ENCODE measurements at regions not wholly inside any gene's neighbourhood (a gene's known extent, or its start where the extent isn't known, plus 50 kb on each side); places are given as distances from the start of the nearest gene placed in this dataset.

DNA sequence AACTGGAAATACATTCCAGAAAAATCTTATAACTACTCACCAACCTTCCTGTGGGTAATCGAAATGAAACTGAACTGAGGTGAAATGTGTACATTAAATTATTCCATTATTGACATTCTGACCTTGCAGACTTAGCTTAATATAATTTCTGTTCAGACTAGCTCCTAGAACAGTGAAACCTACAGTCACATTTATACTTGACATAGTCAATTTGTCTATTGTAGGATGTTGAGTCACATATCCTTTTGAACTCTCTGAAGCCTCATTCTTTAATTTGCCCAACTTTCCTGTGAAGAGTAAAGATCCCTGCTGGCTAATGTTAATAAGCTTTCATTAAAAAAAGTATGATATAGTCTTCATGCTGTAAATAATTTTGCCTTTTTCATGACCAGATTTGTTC is 92.0 kb upstream of the SCEL start:
- Mint-ChIP-seq H3K4me1 (ENCODE audit: low read depth) (no peaks in the 10 kb centered on the region), H3K27me3 (ENCODE audit: low read depth) (peaks cover 30% of the 10 kb centered on the region), H3K4me3 (ENCODE audit: unreplicated experiment) (no peak overlapping the region), H3K36me3 (ENCODE audit: low read depth) (no peaks in the 10 kb centered on the region), H3K9me3 (ENCODE audit: low read depth) (peaks cover 11% of the 10 kb centered on the region), H3K27ac (ENCODE audit: unreplicated experiment) (no peak overlapping the region)
- DNase-seq (ENCODE audit: low spot score), result no peak
- TF ChIP-seq, protein P1, sequence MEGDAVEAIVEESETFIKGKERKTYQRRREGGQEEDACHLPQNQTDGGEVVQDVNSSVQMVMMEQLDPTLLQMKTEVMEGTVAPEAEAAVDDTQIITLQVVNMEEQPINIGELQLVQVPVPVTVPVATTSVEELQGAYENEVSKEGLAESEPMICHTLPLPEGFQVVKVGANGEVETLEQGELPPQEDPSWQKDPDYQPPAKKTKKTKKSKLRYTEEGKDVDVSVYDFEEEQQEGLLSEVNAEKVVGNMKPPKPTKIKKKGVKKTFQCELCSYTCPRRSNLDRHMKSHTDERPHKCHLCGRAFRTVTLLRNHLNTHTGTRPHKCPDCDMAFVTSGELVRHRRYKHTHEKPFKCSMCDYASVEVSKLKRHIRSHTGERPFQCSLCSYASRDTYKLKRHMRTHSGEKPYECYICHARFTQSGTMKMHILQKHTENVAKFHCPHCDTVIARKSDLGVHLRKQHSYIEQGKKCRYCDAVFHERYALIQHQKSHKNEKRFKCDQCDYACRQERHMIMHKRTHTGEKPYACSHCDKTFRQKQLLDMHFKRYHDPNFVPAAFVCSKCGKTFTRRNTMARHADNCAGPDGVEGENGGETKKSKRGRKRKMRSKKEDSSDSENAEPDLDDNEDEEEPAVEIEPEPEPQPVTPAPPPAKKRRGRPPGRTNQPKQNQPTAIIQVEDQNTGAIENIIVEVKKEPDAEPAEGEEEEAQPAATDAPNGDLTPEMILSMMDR (IDR thresholded peaks at IDR 0.05), result no peak

DNA sequence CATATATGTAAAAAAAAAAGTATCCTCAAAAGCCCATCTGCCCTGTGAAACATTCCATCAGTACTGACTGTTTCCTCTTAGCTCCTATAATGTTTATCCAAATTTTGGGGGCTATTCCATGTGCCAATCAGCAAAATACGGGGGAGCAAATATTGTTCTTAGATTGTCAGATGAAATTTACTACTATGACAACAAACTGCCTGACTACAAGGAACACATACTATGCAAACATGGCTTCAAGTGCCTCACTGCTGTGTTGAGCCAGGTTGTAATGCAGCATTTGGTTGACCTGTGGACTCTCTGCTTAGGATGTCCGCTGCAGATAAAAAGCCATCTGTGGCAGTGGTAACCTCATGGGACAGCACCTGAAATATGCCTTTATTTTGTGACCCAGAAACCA is 98.2 kb upstream of the SCEL start:
- Mint-ChIP-seq H3K36me3 (ENCODE audit: low read depth) (no peaks in the 10 kb centered on the region), H3K4me3 (ENCODE audit: unreplicated experiment) (no peak overlapping the region), H3K9me3 (ENCODE audit: low read depth) (peaks cover 13% of the 10 kb centered on the region), H3K4me1 (ENCODE audit: low read depth) (no peaks in the 10 kb centered on the region), H3K27me3 (ENCODE audit: low read depth) (peaks cover 23% of the 10 kb centered on the region), H3K27ac (ENCODE audit: unreplicated experiment) (no peak overlapping the region)
- no peak for DNase-seq (ENCODE audit: low spot score)
- TF ChIP-seq, protein P1 (IDR thresholded peaks at IDR 0.05), result no peak

DNA sequence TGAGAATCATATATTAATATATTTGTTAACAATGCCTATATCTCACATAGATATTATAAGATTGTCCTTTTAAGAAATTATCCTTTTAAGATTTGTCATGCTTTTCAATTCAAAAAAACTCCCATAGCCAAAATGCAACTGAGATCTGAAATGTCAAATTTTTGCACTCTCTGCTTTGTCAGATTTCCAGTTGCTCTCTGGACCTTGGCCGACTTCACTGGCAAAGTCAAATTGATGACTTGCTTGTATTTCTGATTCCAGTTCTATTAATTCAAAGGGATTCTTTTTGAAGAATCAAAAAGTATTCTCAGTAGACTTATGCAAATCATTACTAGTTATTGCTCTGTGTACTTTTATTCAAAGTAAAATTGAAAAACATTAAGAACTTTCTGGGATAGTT is 101.2 kb upstream of the SCEL start:
- DNase-seq (ENCODE audit: low spot score), result no peak
- H3K4me1 Mint-ChIP-seq (ENCODE audit: low read depth), result no peaks in the 10 kb centered on the region
- H3K27me3 Mint-ChIP-seq (ENCODE audit: low read depth), result peaks cover 9% of the 10 kb centered on the region
- TF ChIP-seq, protein P1 (IDR thresholded peaks at IDR 0.05), result no peak
- no peaks in the 10 kb centered on the region for H3K36me3 Mint-ChIP-seq (ENCODE audit: low read depth)
- H3K4me3 Mint-ChIP-seq (ENCODE audit: unreplicated experiment), result no peak overlapping the region
- no peak overlapping the region for H3K27ac Mint-ChIP-seq (ENCODE audit: unreplicated experiment)
- peaks cover 7% of the 10 kb centered on the region for H3K9me3 Mint-ChIP-seq (ENCODE audit: low read depth)

DNA sequence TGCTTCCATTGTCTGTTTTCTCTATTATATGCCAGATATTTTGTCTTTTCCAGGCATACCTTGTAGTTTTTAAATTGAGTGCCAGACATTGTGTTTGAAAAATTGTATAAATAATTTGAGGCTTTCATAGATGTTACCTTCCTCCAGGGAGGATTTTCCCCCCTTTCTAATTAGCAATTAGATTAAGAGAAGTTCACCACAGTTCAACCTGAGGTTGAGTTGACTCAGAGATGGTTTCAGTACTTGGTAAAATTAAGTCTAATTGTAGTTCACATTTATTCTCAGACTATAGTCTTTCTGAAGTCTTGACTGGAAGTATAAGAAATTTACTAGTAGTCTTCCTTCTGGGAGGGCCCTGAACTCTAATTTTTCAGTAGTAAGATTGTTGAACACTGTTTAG is 104.1 kb upstream of the SCEL start:
- no peaks in the 10 kb centered on the region for H3K9me3 Mint-ChIP-seq (ENCODE audit: low read depth)
- H3K27me3 Mint-ChIP-seq (ENCODE audit: low read depth), result peaks cover 8% of the 10 kb centered on the region
- no peak overlapping the region for H3K4me3 Mint-ChIP-seq (ENCODE audit: unreplicated experiment)
- no peaks in the 10 kb centered on the region for H3K4me1 Mint-ChIP-seq (ENCODE audit: low read depth)
- no peak for DNase-seq (ENCODE audit: low spot score)
- TF ChIP-seq, protein P1 (IDR thresholded peaks at IDR 0.05), result no peak
- no peak overlapping the region for H3K27ac Mint-ChIP-seq (ENCODE audit: unreplicated experiment)
- H3K36me3 Mint-ChIP-seq (ENCODE audit: low read depth), result no peaks in the 10 kb centered on the region

DNA sequence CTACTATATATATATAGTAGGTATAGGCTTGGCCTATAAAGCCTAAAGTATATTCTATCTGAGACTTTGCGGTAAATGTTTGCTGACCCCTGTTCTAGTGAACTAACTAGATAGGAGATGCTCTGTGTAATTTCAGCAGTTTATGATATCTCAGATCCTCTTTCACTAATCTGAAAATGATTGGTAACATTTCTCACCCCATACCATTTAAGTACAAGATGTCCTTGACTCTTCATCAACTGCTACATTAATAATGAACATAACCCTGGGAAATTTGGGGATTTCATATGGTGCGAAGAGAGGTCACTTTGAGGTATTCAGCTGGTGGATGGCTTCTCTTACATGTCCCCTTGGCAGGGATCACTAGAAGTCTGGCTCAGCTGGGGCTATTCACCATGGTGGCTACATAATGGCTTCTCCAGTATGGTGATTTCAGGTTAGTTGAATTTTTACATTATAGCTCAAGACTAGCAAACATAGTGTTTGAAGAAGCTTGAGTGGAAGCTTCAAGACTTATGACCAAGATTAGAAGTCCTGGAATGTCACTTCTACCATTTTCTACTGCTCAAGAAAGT is 103.6 kb upstream of the MYCBP2 start:
- Mint-ChIP-seq H3K27ac (ENCODE audit: unreplicated experiment) (no peak overlapping the region), H3K4me1 (ENCODE audit: low read depth) (no peaks in the 10 kb centered on the region), H3K9me3 (ENCODE audit: low read depth) (no peaks in the 10 kb centered on the region), H3K27me3 (ENCODE audit: low read depth) (peaks cover 6% of the 10 kb centered on the region), H3K4me3 (ENCODE audit: unreplicated experiment) (no peak overlapping the region), H3K36me3 (ENCODE audit: low read depth) (no peaks in the 10 kb centered on the region)
- TF ChIP-seq, protein P1 (IDR thresholded peaks at IDR 0.05), result no peak
- DNase-seq (ENCODE audit: low spot score), result no peak

Measured in chondrocyte (in vitro differentiated cells).